ENCODE measurements at regions not wholly inside any gene's neighbourhood (a gene's known extent, or its start where the extent isn't known, plus 50 kb on each side); places are given as distances from the start of the nearest gene placed in this dataset.
"Not testable (repeated sequence)": the region's sequence is repeated elsewhere in the genome, so short reads cannot be mapped to it uniquely, and the experiment has no call there.

DNA sequence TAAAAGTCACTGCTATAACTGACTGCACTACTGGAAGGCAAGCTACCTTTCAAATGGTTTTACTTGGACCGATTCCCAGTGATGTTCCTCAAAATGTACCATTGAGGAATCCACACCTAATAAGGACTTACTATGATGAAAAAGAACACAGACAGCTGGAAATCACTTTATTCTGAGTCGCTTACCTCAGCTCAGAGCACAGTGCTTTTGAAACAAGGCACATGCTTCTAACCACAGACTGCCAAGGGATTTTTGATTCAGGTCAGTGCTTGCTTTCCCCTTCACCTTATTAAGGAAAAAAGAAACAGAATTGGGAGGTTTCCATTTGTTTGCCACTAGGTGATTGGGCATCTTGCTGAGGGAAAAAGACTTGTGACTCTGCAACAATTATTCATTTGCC lies 707.5 kb upstream of the FSHR start:
- Histone ChIP-seq H3K36me3 (ENCODE audit: control insufficient read depth, insufficient read depth, low read length) (no peaks in the 10 kb centered on the region), H3K9me3 (ENCODE audit: control insufficient read depth, low read length) (no peaks in the 10 kb centered on the region), H3K27ac (ENCODE audit: insufficient read depth, low read depth, low read length, poor library complexity, severe bottlenecking) (no peak overlapping the region), H3K4me1 (ENCODE audit: control insufficient read depth, insufficient read depth, low read length) (no peaks in the 10 kb centered on the region), H3K27me3 (ENCODE audit: control insufficient read depth, insufficient read depth, low read length, poor library complexity, severe bottlenecking) (no peaks in the 10 kb centered on the region), H3K4me3 (ENCODE audit: insufficient read depth, low read depth, low read length) (no peak overlapping the region)
- WGBS, 2 experiments = 93% methylated on average over 2 of the region's 2 CpGs

DNA sequence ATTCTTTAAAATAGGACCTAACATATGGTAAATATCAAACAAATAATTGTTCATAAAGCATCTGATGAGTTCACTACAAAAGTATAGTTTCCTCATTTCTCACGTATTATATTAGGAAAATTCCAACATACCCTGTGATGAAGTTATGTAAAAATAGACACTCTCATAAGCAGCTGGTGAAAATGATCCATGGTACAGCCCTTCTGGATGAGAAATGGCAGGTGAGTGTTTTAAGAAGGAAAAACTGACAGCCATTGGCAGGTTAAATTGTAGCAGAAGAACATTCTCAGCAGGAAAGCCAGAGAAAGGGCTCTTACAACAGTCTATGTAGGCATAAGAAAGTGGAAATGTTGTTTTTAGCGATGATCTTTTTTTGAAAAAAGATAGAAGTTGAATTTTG lies 706.5 kb upstream of the FSHR start:
- Histone ChIP-seq H3K4me3 (ENCODE audit: insufficient read depth, low read depth, low read length) (no peak overlapping the region), H3K27me3 (ENCODE audit: control insufficient read depth, insufficient read depth, low read length, poor library complexity, severe bottlenecking) (no peaks in the 10 kb centered on the region), H3K27ac (ENCODE audit: insufficient read depth, low read depth, low read length, poor library complexity, severe bottlenecking) (no peak overlapping the region), H3K4me1 (ENCODE audit: control insufficient read depth, insufficient read depth, low read length) (no peaks in the 10 kb centered on the region), H3K36me3 (ENCODE audit: control insufficient read depth, insufficient read depth, low read length) (no peaks in the 10 kb centered on the region), H3K9me3 (ENCODE audit: control insufficient read depth, low read length) (no peaks in the 10 kb centered on the region)
- 95 to 98% methylated on average over 1 of the region's 2 CpGs for WGBS, 2 experiments

- H3K27ac ChIP-seq (ENCODE audit: insufficient read depth, low read depth, low read length, poor library complexity, severe bottlenecking) = no peak overlapping the region
- H3K4me3 ChIP-seq (ENCODE audit: insufficient read depth, low read depth, low read length) = no peak overlapping the region
- no peaks in the 10 kb centered on the region for H3K4me1 ChIP-seq (ENCODE audit: control insufficient read depth, insufficient read depth, low read length)
- WGBS, 2 experiments = 99 to 100% methylated on average over 1 to 2 of the region's 2 CpGs
- H3K9me3 ChIP-seq (ENCODE audit: control insufficient read depth, low read length) = no peaks in the 10 kb centered on the region
- H3K27me3 ChIP-seq (ENCODE audit: control insufficient read depth, insufficient read depth, low read length, poor library complexity, severe bottlenecking) = no peaks in the 10 kb centered on the region
- no peaks in the 10 kb centered on the region for H3K36me3 ChIP-seq (ENCODE audit: control insufficient read depth, insufficient read depth, low read length)
These were observed 705.9 kb upstream of the FSHR start for GRCh38 chr2:49860170-49860569.

DNA sequence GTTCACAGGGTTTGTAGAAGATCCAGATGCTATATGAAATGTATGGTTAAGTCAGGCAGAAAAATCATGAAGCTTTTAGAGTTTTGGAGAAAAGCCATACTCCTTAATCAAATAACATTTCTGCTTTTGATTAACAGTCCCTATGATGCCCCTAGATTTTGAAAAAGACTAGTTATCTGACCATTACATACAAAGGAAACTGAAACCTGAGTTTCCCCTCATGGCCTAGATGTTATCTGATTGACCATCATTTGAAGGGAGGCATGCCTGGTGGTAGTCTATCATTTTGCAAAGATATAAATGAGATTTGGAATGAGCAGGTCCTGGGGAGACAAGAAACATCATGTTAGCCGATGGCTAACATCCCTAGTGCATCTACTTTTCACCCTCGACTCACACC lies 704.3 kb upstream of the FSHR start:
- Histone ChIP-seq H3K4me3 (ENCODE audit: insufficient read depth, low read depth, low read length) (no peak overlapping the region), H3K27ac (ENCODE audit: insufficient read depth, low read depth, low read length, poor library complexity, severe bottlenecking) (no peak overlapping the region), H3K9me3 (ENCODE audit: control insufficient read depth, low read length) (no peaks in the 10 kb centered on the region), H3K4me1 (ENCODE audit: control insufficient read depth, insufficient read depth, low read length) (no peaks in the 10 kb centered on the region), H3K27me3 (ENCODE audit: control insufficient read depth, insufficient read depth, low read length, poor library complexity, severe bottlenecking) (no peaks in the 10 kb centered on the region), H3K36me3 (ENCODE audit: control insufficient read depth, insufficient read depth, low read length) (no peaks in the 10 kb centered on the region)
- 93 to 98% methylated on average over 2 of the region's 2 CpGs for WGBS, 2 experiments

GRCh38 chr2:49858113-49858490 lies 703.8 kb upstream of the FSHR start:
- H3K9me3 ChIP-seq (ENCODE audit: control insufficient read depth, low read length) = no peaks in the 10 kb centered on the region
- H3K27me3 ChIP-seq (ENCODE audit: control insufficient read depth, insufficient read depth, low read length, poor library complexity, severe bottlenecking) = no peaks in the 10 kb centered on the region
- 93 to 96% methylated on average over 2 to 3 of the region's 3 CpGs for WGBS, 2 experiments
- H3K27ac ChIP-seq (ENCODE audit: insufficient read depth, low read depth, low read length, poor library complexity, severe bottlenecking) = no peak overlapping the region
- no peak overlapping the region for H3K4me3 ChIP-seq (ENCODE audit: insufficient read depth, low read depth, low read length)
- no peaks in the 10 kb centered on the region for H3K36me3 ChIP-seq (ENCODE audit: control insufficient read depth, insufficient read depth, low read length)
- H3K4me1 ChIP-seq (ENCODE audit: control insufficient read depth, insufficient read depth, low read length) = no peaks in the 10 kb centered on the region

- Histone ChIP-seq H3K4me1 (ENCODE audit: control insufficient read depth, insufficient read depth, low read length) (no peaks in the 10 kb centered on the region), H3K27me3 (ENCODE audit: control insufficient read depth, insufficient read depth, low read length, poor library complexity, severe bottlenecking) (no peaks in the 10 kb centered on the region), H3K9me3 (ENCODE audit: control insufficient read depth, low read length) (no peaks in the 10 kb centered on the region), H3K36me3 (ENCODE audit: control insufficient read depth, insufficient read depth, low read length) (no peaks in the 10 kb centered on the region), H3K4me3 (ENCODE audit: insufficient read depth, low read depth, low read length) (no peak overlapping the region), H3K27ac (ENCODE audit: insufficient read depth, low read depth, low read length, poor library complexity, severe bottlenecking) (no peak overlapping the region)
- WGBS, 2 experiments = 84 to 100% methylated on average over 2 of the region's 2 CpGs
These were observed 703.2 kb upstream of the FSHR start for GRCh38 chr2:49857371-49858112.

- Histone ChIP-seq H3K4me1 (ENCODE audit: control insufficient read depth, insufficient read depth, low read length) (no peaks in the 10 kb centered on the region), H3K9me3 (ENCODE audit: control insufficient read depth, low read length) (no peaks in the 10 kb centered on the region)
- WGBS, 2 experiments = 92 to 94% methylated on average over 4 of the region's 4 CpGs
These were observed 691.4 kb upstream of the FSHR start for GRCh38 chr2:49845671-49846070.

GRCh38 chr2:49845021-49845420 lies 690.7 kb upstream of the FSHR start:
- Histone ChIP-seq H3K4me1 (ENCODE audit: control insufficient read depth, insufficient read depth, low read length) (no peaks in the 10 kb centered on the region), H3K27me3 (ENCODE audit: control insufficient read depth, insufficient read depth, low read length, poor library complexity, severe bottlenecking) (no peaks in the 10 kb centered on the region), H3K9me3 (ENCODE audit: control insufficient read depth, low read length) (no peaks in the 10 kb centered on the region), H3K27ac (ENCODE audit: insufficient read depth, low read depth, low read length, poor library complexity, severe bottlenecking) (no peak overlapping the region), H3K4me3 (ENCODE audit: insufficient read depth, low read depth, low read length) (no peak overlapping the region), H3K36me3 (ENCODE audit: control insufficient read depth, insufficient read depth, low read length) (no peaks in the 10 kb centered on the region)

More at GRCh38 chr2:49845671-49846070, 691.4 kb upstream of the FSHR start:
- Histone ChIP-seq H3K27me3 (ENCODE audit: control insufficient read depth, insufficient read depth, low read length, poor library complexity, severe bottlenecking) (no peaks in the 10 kb centered on the region), H3K4me3 (ENCODE audit: insufficient read depth, low read depth, low read length) (no peak overlapping the region), H3K36me3 (ENCODE audit: control insufficient read depth, insufficient read depth, low read length) (no peaks in the 10 kb centered on the region), H3K27ac (ENCODE audit: insufficient read depth, low read depth, low read length, poor library complexity, severe bottlenecking) (no peak overlapping the region)

DNA sequence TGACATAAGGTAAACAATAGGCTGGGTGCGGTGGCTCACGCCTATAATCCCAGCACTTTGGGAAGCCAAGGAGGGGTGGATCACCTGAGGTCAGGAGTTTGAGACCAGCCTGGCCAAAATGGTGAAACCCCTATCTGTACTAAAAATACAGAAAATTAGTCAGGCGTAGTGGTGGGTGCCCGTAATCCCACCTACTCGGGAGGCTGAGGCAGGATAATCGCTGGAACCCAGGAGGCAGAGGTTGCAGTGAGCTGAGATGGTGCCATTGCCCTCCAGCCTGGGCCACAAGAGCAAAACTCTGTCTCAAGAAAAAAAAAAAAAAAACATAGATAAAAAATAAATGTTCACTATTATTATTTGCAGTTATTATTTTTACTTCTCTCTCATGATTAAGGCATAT lies 689.8 kb upstream of the FSHR start:
- 89 to 94% methylated on average over 6 of the region's 6 CpGs for WGBS, 2 experiments
- H3K27ac ChIP-seq (ENCODE audit: insufficient read depth, low read depth, low read length, poor library complexity, severe bottlenecking); H3K4me1 ChIP-seq (ENCODE audit: control insufficient read depth, insufficient read depth, low read length); H3K9me3 ChIP-seq (ENCODE audit: control insufficient read depth, low read length); H3K4me3 ChIP-seq (ENCODE audit: insufficient read depth, low read depth, low read length); H3K27me3 ChIP-seq (ENCODE audit: control insufficient read depth, insufficient read depth, low read length, poor library complexity, severe bottlenecking); H3K36me3 ChIP-seq (ENCODE audit: control insufficient read depth, insufficient read depth, low read length): not testable (repeated sequence)

DNA sequence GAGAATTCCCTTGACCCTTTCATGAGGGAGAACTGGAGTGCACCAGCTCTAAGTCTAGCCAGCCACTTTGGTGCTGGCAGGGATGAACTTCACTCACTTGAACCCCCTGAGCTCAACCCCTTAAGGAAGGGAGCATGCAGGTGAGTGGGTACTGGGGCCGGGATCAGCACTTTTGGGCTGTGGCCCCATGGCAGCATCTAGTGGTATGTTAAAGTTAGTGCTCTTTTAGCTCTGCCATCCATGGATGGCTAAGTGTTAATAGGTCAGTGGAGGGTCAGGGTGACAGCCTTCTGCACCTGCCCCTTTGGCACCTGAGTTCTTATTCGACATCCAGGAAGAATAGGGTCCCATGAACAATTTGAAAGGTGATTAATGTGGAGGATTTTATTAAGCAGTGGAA lies 689.0 kb upstream of the FSHR start:
- Histone ChIP-seq H3K4me3 (ENCODE audit: insufficient read depth, low read depth, low read length) (no peak overlapping the region), H3K9me3 (ENCODE audit: control insufficient read depth, low read length) (no peaks in the 10 kb centered on the region), H3K36me3 (ENCODE audit: control insufficient read depth, insufficient read depth, low read length) (no peaks in the 10 kb centered on the region), H3K27me3 (ENCODE audit: control insufficient read depth, insufficient read depth, low read length, poor library complexity, severe bottlenecking) (no peaks in the 10 kb centered on the region), H3K4me1 (ENCODE audit: control insufficient read depth, insufficient read depth, low read length) (no peaks in the 10 kb centered on the region), H3K27ac (ENCODE audit: insufficient read depth, low read depth, low read length, poor library complexity, severe bottlenecking) (no peak overlapping the region)
- WGBS, 2 experiments = 81 to 95% methylated on average over 2 of the region's 2 CpGs
